GM23338 (cell line): ENCODE measurements at regions not wholly inside any gene's neighbourhood (a gene's known extent, or its start where the extent isn't known, plus 50 kb on each side); places are given as distances from the start of the nearest gene placed in this dataset.

Experiments used
- ATAC-seq: fragments of 200-7000 bp; cut with Tn5 transposase; 3 replicates; pipeline ENCODE4 v1.9.1; 2020
- DNase-seq: peaks from one replicate; pipeline ENCODE4 v3.0.0-alpha.2; 2015; ENCODE audit warnings: low spot score
- H2AFZ ChIP-seq: fragments of 200-600 bp; sonication (generic); 2 replicates; pipeline ENCODE4 v1.8.0; 2016; ENCODE audit warnings: antibody characterized with exemption, mild to moderate bottlenecking, moderate library complexity
- H3F3A ChIP-seq: fragments of 200-600 bp; sonication (generic); replicated peaks from 2 replicates; pipeline ENCODE4 v1.8.0; 2017; ENCODE audit warnings: antibody characterized with exemption, mixed run types, low read depth
- H3K27ac ChIP-seq: fragments of 200-600 bp; sonication (generic); 2 replicates; pipeline ENCODE4 v1.6.1; 2016; ENCODE audit warnings: low read depth
- H3K27me3 ChIP-seq: fragments of 200-600 bp; sonication (generic); 2 replicates; pipeline ENCODE4 v1.8.0; 2016; ENCODE audit warnings: mild to moderate bottlenecking, mixed run types, moderate library complexity; ENCODE audit not compliant: insufficient read depth
- H3K36me3 ChIP-seq: fragments of 200-600 bp; sonication (generic); 2 replicates; pipeline ENCODE4 v1.8.0; 2016; ENCODE audit warnings: mild to moderate bottlenecking; ENCODE audit not compliant: insufficient read depth
- H3K4me1 ChIP-seq: fragments of 200-600 bp; sonication (generic); 2 replicates; pipeline ENCODE4 v1.8.0; 2016; ENCODE audit warnings: mild to moderate bottlenecking, moderate library complexity; ENCODE audit not compliant: insufficient read depth
- H3K4me2 ChIP-seq: fragments of 200-600 bp; sonication (generic); 2 replicates; pipeline ENCODE4 v1.7.1; 2017; ENCODE audit warnings: mixed run types
- H3K4me3 ChIP-seq: fragments of 200-600 bp; sonication (generic); 2 replicates; pipeline ENCODE4 v1.6.1; 2016; ENCODE audit warnings: mixed run types
- H3K79me2 ChIP-seq: fragments of 200-600 bp; sonication (generic); replicated peaks from 2 replicates; pipeline ENCODE4 v1.8.0; 2017; ENCODE audit warnings: mild to moderate bottlenecking; ENCODE audit not compliant: insufficient read depth
- H3K9me2 ChIP-seq: fragments of 200-600 bp; sonication (generic); 2 replicates; pipeline ENCODE4 v1.8.0; 2017; ENCODE audit not compliant: insufficient read depth
- H4K20me1 ChIP-seq: fragments of 200-600 bp; sonication (generic); replicated peaks from 2 replicates; pipeline ENCODE4 v1.8.0; 2017; ENCODE audit warnings: mild to moderate bottlenecking; ENCODE audit not compliant: insufficient read depth
- H3K27ac Mint-ChIP-seq: 2 replicates; pipeline ENCODE4 v1.8.0; 2020; ENCODE audit warnings: inconsistent platforms, mild to moderate bottlenecking, moderate library complexity, mixed read lengths
- H3K27me3 Mint-ChIP-seq: 3 replicates; pipeline ENCODE4 v1.8.0; 2022; ENCODE audit warnings: low read depth, mild to moderate bottlenecking, moderate library complexity, mixed read lengths, inconsistent platforms; ENCODE audit not compliant: insufficient read depth, poor library complexity
- H3K36me3 Mint-ChIP-seq: 3 replicates; pipeline ENCODE4 v1.8.0; 2021; ENCODE audit warnings: low read depth, mild to moderate bottlenecking, inconsistent platforms, moderate library complexity, mixed read lengths
- H3K4me1 Mint-ChIP-seq: 3 replicates; pipeline ENCODE4 v1.8.0; 2020; ENCODE audit warnings: mild to moderate bottlenecking, inconsistent platforms, mixed read lengths
- H3K4me3 Mint-ChIP-seq: 3 replicates; pipeline ENCODE4 v1.8.0; 2021; ENCODE audit warnings: moderate library complexity, mild to moderate bottlenecking, inconsistent platforms, mixed read lengths
- H3K9me3 Mint-ChIP-seq: 3 replicates; pipeline ENCODE4 v1.8.0; 2020; ENCODE audit warnings: moderate library complexity, mild to moderate bottlenecking, inconsistent platforms, mixed read lengths
- EZH2 ChIP-seq: fragments of 200-600 bp; sonication (generic); IDR thresholded peaks from one replicate; pipeline ENCODE4 v1.8.0; 2017; ENCODE audit warnings: antibody characterized with exemption, mild to moderate bottlenecking, low read depth; ENCODE audit not compliant: unreplicated experiment
- EZH2phosphoT487 ChIP-seq: fragments of 200-600 bp; sonication (generic); IDR thresholded peaks from one replicate; pipeline ENCODE4 v1.8.1; 2018; ENCODE audit warnings: antibody characterized with exemption; ENCODE audit not compliant: unreplicated experiment
- JUNB ChIP-seq: IDR thresholded peaks from one replicate; pipeline ENCODE4 v1.6.1; 2016; ENCODE audit warnings: antibody characterized with exemption; ENCODE audit not compliant: unreplicated experiment
- NANOG ChIP-seq: IDR thresholded peaks from 2 replicates; pipeline ENCODE4 v1.6.1; 2016; ENCODE audit warnings: antibody characterized with exemption, borderline replicate concordance
- POLR2AphosphoS5 ChIP-seq: IDR thresholded peaks from 2 replicates; pipeline ENCODE4 v1.6.1; 2016; ENCODE audit warnings: antibody characterized with exemption, low read depth
- STAT1 ChIP-seq: IDR thresholded peaks from one replicate; pipeline ENCODE4 v1.6.1; 2016; ENCODE audit warnings: antibody characterized with exemption; ENCODE audit not compliant: unreplicated experiment
- ZNF114 ChIP-seq: fragments of 250-450 bp; sonication (Bioruptor Pico); IDR thresholded peaks from 2 replicates; pipeline ENCODE4 v1.5.0; 2020; ENCODE audit warnings: mild to moderate bottlenecking, moderate library complexity
- ZNF331 ChIP-seq: fragments of 250-450 bp; sonication (Bioruptor Pico); IDR thresholded peaks from 2 replicates; pipeline ENCODE4 v1.5.0; 2020; ENCODE audit warnings: low read depth, mild to moderate bottlenecking, moderate library complexity
- TF ChIP-seq, protein P1 (sequence below), 2 experiments: fragments of 200-600 bp in 1 of 2; sonication (generic) in 1 of 2; conservative IDR thresholded peaks; 2 replicates each; pipeline versions ENCODE4 v1.5.1 to v1.6.1; 2016 to 2017; ENCODE audit warnings: antibody characterized with exemption in 2 of 2, low read depth in 2 of 2, mild to moderate bottlenecking in 2 of 2, moderate library complexity in 1 of 2
- TF ChIP-seq, protein P2 (sequence below): IDR thresholded peaks from one replicate; pipeline ENCODE4 v1.6.1; 2018; ENCODE audit warnings: antibody characterized with exemption; ENCODE audit not compliant: unreplicated experiment
- TF ChIP-seq, protein P3 (sequence below): fragments of 250-450 bp; sonication (Bioruptor Pico); IDR thresholded peaks from 2 replicates; pipeline ENCODE4 v1.5.0; 2020; ENCODE audit warnings: mild to moderate bottlenecking, moderate library complexity

DNA sequence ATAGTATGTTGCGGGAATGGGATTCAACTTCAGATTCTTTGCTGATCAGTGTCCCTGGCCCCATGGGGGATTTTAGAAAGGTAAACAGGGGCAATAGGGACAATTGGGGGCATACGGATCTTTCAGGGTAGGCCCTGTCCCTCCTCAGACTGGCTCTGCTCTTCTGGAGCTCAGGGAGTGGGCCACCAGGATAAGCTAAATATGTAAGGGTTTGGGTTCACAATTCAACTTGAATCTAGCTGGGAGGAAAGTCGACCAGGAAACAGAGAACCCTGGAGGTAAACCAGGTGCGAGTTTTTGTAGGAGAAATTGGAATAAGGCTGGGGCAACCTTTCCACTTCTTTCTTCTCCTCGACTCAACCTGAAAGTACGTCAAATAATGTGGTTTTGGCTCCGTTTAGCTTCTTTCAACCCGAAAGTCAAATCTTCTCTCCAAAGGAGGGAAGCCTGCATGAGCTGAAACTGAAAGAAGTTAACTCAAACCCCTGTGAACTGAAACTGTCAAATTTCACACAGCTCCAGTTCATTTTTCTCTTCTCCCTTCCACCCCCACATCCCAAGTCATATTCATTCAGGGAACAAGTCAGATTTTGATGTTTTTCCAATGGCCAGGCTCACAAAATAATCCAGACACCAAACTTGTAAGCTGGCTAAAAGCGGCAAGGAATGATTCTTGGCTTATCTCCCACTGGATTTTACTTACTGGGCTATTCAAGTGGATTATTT, 278.2 kb downstream of the CLIC5 start (continued):
- TF ChIP-seq, protein P1, sequence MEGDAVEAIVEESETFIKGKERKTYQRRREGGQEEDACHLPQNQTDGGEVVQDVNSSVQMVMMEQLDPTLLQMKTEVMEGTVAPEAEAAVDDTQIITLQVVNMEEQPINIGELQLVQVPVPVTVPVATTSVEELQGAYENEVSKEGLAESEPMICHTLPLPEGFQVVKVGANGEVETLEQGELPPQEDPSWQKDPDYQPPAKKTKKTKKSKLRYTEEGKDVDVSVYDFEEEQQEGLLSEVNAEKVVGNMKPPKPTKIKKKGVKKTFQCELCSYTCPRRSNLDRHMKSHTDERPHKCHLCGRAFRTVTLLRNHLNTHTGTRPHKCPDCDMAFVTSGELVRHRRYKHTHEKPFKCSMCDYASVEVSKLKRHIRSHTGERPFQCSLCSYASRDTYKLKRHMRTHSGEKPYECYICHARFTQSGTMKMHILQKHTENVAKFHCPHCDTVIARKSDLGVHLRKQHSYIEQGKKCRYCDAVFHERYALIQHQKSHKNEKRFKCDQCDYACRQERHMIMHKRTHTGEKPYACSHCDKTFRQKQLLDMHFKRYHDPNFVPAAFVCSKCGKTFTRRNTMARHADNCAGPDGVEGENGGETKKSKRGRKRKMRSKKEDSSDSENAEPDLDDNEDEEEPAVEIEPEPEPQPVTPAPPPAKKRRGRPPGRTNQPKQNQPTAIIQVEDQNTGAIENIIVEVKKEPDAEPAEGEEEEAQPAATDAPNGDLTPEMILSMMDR (conservative IDR thresholded peaks at IDR 0.05; ENCODE audit: low read depth in 2 of 2): no peak
- TF ChIP-seq EZH2: no peak

DNA sequence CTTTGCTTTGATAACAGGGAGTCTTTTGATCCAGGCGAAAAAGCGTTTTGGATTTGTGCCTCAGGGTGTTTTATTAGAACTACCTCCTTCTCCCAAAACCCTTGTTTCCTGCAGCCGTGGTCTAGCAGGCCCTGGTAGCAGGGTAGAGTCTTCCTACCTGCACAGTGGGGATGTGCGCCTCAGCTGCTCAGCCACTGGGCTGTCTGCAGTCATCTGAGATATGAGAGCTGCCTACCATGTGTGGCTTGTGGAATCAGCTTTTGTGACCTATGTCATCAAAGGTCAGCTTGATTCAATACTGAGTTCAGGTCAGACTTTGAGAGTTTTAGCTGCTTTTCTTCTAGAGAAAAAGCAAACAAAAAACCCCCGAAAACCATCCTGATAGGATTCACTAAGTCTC, 279.5 kb downstream of the CLIC5 start:
- Histone ChIP-seq H3K9me2 (no peaks in the 10 kb centered on the region), H3K4me2 (no peak overlapping the region), H3K4me3 (no peak overlapping the region), H3K27me3 (no peaks in the 10 kb centered on the region), H4K20me1 (no peaks in the 10 kb centered on the region), H3K4me1 (no peaks in the 10 kb centered on the region), H3K36me3 (no peaks in the 10 kb centered on the region), H2AFZ (no peak overlapping the region), H3K27ac (no peak overlapping the region), H3F3A (no peaks in the 10 kb centered on the region), H3K79me2 (no peaks in the 10 kb centered on the region)
- DNase-seq (no peak), ATAC-seq (no peak)
- Mint-ChIP-seq H3K4me1 (peaks cover 3% of the 10 kb centered on the region; the same call in 2 of the 3 replicates), H3K27me3 (no peaks in the 10 kb centered on the region), H3K4me3 (no peak overlapping the region), H3K9me3 (no peaks in the 10 kb centered on the region), H3K27ac (no peak overlapping the region), H3K36me3 (no peaks in the 10 kb centered on the region)
- TF ChIP-seq STAT1: no peak
- TF ChIP-seq ZNF114 (CRISPR knock-in tag): no peak
- TF ChIP-seq, protein P2, sequence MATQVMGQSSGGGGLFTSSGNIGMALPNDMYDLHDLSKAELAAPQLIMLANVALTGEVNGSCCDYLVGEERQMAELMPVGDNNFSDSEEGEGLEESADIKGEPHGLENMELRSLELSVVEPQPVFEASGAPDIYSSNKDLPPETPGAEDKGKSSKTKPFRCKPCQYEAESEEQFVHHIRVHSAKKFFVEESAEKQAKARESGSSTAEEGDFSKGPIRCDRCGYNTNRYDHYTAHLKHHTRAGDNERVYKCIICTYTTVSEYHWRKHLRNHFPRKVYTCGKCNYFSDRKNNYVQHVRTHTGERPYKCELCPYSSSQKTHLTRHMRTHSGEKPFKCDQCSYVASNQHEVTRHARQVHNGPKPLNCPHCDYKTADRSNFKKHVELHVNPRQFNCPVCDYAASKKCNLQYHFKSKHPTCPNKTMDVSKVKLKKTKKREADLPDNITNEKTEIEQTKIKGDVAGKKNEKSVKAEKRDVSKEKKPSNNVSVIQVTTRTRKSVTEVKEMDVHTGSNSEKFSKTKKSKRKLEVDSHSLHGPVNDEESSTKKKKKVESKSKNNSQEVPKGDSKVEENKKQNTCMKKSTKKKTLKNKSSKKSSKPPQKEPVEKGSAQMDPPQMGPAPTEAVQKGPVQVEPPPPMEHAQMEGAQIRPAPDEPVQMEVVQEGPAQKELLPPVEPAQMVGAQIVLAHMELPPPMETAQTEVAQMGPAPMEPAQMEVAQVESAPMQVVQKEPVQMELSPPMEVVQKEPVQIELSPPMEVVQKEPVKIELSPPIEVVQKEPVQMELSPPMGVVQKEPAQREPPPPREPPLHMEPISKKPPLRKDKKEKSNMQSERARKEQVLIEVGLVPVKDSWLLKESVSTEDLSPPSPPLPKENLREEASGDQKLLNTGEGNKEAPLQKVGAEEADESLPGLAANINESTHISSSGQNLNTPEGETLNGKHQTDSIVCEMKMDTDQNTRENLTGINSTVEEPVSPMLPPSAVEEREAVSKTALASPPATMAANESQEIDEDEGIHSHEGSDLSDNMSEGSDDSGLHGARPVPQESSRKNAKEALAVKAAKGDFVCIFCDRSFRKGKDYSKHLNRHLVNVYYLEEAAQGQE: no peak
- no peak for TF ChIP-seq JUNB
- TF ChIP-seq EZH2: no peak
- TF ChIP-seq ZNF331 (CRISPR knock-in tag): no peak
- TF ChIP-seq, protein P1 (conservative IDR thresholded peaks at IDR 0.05; ENCODE audit: low read depth in 2 of 2): no peak
- TF ChIP-seq, protein P3, sequence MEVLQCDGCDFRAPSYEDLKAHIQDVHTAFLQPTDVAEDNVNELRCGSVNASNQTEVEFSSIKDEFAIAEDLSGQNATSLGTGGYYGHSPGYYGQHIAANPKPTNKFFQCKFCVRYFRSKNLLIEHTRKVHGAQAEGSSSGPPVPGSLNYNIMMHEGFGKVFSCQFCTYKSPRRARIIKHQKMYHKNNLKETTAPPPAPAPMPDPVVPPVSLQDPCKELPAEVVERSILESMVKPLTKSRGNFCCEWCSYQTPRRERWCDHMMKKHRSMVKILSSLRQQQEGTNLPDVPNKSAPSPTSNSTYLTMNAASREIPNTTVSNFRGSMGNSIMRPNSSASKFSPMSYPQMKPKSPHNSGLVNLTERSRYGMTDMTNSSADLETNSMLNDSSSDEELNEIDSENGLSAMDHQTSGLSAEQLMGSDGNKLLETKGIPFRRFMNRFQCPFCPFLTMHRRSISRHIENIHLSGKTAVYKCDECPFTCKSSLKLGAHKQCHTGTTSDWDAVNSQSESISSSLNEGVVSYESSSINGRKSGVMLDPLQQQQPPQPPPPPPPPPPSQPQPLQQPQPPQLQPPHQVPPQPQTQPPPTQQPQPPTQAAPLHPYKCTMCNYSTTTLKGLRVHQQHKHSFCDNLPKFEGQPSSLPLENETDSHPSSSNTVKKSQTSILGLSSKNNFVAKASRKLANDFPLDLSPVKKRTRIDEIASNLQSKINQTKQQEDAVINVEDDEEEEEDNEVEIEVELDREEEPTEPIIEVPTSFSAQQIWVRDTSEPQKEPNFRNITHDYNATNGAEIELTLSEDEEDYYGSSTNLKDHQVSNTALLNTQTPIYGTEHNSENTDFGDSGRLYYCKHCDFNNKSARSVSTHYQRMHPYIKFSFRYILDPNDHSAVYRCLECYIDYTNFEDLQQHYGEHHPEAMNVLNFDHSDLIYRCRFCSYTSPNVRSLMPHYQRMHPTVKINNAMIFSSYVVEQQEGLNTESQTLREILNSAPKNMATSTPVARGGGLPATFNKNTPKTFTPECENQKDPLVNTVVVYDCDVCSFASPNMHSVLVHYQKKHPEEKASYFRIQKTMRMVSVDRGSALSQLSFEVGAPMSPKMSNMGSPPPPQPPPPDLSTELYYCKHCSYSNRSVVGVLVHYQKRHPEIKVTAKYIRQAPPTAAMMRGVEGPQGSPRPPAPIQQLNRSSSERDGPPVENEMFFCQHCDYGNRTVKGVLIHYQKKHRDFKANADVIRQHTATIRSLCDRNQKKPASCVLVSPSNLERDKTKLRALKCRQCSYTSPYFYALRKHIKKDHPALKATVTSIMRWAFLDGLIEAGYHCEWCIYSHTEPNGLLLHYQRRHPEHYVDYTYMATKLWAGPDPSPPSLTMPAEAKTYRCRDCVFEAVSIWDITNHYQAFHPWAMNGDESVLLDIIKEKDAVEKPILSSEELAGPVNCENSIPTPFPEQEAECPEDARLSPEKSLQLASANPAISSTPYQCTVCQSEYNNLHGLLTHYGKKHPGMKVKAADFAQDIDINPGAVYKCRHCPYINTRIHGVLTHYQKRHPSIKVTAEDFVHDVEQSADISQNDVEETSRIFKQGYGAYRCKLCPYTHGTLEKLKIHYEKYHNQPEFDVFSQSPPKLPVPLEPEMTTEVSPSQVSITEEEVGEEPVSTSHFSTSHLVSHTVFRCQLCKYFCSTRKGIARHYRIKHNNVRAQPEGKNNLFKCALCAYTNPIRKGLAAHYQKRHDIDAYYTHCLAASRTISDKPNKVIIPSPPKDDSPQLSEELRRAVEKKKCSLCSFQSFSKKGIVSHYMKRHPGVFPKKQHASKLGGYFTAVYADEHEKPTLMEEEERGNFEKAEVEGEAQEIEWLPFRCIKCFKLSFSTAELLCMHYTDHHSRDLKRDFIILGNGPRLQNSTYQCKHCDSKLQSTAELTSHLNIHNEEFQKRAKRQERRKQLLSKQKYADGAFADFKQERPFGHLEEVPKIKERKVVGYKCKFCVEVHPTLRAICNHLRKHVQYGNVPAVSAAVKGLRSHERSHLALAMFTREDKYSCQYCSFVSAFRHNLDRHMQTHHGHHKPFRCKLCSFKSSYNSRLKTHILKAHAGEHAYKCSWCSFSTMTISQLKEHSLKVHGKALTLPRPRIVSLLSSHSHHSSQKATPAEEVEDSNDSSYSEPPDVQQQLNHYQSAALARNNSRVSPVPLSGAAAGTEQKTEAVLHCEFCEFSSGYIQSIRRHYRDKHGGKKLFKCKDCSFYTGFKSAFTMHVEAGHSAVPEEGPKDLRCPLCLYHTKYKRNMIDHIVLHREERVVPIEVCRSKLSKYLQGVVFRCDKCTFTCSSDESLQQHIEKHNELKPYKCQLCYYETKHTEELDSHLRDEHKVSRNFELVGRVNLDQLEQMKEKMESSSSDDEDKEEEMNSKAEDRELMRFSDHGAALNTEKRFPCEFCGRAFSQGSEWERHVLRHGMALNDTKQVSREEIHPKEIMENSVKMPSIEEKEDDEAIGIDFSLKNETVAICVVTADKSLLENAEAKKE: no peak
- TF ChIP-seq POLR2AphosphoS5: no peak
- TF ChIP-seq NANOG: no peak
- TF ChIP-seq EZH2phosphoT487: no peak
